ENCODE measurements at regions not wholly inside any gene's neighbourhood (a gene's known extent, or its start where the extent isn't known, plus 50 kb on each side); places are given as distances from the start of the nearest gene placed in this dataset.
"Not testable (repeated sequence)": the region's sequence is repeated elsewhere in the genome, so short reads cannot be mapped to it uniquely, and the experiment has no call there.

DNA sequence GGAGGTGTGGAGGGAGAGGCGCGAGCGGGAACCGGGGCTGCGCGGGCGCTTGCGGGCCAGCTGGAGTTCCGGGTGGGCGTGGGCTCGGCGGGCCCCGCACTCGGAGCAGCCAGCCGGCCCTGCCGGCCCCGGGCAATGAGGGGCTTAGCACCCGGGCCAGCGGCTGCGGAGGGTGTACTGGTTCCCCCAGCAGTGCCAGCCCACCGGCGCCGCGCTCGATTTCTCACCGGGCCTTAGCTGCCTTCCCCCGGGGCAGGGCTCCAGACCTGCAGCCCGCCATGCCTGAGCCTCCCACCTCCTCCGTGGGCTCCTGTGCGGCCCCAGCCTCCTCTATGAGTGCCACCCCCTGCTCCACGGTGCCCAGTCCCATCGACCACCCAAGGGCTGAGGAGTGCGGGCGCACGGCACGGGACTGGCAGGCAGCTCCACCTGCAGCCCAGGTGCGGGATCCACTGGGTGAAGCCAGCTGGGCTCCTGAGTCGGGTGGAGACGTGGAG lies 141.4 kb downstream of the SPRY1 start:
- TF ChIP-seq EZH2 (IDR thresholded peaks at IDR 0.05; ENCODE audit: borderline replicate concordance, insufficient read depth, low read length, poor library complexity, severe bottlenecking); TAF1 (IDR thresholded peaks at IDR 0.05; ENCODE audit: low read depth); CTCF (IDR thresholded peaks at IDR 0.05; ENCODE audit: poor library complexity, severe bottlenecking); EP300 (conservative IDR thresholded peaks at IDR 0.05; ENCODE audit: poor library complexity, severe bottlenecking); RAD21 (conservative IDR thresholded peaks at IDR 0.05); POLR2AphosphoS5 (IDR thresholded peaks at IDR 0.05); MXI1 (conservative IDR thresholded peaks at IDR 0.05; ENCODE audit: poor library complexity, severe bottlenecking): not testable (repeated sequence)

Measured in neural cell (in vitro differentiated cells).